ENCODE measurements at regions not wholly inside any gene's neighbourhood (a gene's known extent, or its start where the extent isn't known, plus 50 kb on each side); places are given as distances from the start of the nearest gene placed in this dataset.

DNA sequence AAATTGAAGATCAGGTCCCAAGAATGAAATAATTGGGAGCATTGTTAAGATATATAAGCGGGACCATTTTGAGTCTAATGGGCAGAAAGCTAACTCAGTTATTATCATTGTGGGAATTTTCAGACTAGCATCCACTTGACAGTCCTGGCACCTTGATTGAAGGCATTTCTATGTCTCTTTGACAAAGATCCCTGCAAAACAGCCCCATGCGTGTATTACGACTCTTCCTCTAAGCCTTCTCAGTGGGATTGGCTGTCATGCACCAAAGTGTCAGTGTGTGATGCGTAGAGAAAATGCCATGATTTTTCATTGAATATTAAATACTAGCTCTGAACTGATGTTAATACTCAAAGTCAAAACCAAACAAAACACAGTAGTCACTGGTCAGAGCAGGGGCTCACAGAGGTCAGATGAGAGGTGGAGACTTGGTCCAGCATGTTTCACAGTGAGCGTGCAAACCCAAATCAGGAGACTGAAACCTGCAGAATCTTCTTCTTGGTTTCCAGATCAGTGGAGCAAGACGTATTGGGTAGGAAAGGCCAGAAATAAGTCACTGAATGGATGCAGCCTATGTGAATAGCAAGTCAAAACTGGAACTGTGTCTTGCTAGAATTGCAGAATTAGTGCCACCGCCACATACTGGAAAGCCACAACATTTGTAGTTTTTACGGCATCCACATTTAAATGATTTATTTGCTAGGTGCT, 303.6 kb upstream of the AKR1E2 start:
- no peak overlapping the region for H3K27ac ChIP-seq
- TF ChIP-seq, protein P1, sequence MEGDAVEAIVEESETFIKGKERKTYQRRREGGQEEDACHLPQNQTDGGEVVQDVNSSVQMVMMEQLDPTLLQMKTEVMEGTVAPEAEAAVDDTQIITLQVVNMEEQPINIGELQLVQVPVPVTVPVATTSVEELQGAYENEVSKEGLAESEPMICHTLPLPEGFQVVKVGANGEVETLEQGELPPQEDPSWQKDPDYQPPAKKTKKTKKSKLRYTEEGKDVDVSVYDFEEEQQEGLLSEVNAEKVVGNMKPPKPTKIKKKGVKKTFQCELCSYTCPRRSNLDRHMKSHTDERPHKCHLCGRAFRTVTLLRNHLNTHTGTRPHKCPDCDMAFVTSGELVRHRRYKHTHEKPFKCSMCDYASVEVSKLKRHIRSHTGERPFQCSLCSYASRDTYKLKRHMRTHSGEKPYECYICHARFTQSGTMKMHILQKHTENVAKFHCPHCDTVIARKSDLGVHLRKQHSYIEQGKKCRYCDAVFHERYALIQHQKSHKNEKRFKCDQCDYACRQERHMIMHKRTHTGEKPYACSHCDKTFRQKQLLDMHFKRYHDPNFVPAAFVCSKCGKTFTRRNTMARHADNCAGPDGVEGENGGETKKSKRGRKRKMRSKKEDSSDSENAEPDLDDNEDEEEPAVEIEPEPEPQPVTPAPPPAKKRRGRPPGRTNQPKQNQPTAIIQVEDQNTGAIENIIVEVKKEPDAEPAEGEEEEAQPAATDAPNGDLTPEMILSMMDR (conservative IDR thresholded peaks at IDR 0.05): no peak

DNA sequence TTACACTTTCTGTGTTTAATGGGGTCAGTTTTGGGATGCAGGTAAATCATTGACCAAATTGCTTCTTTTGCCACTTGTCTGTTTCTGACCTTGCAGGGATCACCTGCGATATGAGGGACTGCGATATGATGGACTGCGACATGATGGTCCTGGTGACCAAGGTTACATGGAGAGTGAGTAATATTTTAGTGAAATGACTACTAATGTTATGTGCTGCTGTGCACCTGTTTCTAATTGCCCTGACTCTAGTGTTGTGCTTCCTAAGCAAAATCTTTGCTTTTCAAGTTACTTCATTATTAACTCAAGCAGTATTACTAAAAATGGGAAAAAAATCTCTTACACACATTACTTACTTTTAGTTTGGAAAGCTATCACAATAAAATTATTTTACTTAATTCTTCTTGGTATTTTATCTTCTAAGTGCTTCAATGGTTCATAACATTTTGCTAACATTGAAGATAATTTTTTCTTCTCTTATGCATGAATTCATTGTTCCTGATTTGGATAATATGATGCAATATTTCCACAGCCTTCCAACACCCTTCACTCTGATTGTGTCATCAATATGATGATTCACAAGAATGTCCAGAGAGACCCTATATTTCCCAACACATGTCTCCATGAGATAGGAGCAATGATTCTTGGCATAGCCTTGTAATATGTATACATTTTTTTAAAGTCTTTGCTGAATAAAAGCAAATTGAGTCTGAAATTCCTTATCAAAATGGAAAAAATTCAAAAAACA, 306.2 kb upstream of the AKR1E2 start:
- no peak overlapping the region for H3K27ac ChIP-seq

DNA sequence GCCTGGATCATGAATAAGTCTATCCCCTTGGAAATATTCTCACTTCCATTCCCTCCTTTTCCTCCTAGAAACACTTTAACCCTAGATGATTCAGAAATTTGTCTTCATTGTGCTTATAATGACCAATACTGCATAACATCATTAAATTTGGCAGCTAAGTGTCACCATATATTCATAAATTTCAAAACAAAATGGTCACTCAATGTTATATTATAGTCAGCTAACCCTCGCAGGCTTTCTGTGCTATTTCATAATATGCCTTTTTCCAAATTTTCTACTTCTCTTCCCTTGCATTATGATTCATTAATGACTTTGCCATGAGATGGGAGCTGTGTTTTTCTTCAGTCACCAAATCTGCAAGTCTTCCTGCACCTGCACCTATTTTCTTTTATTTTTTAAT, 308.3 kb upstream of the AKR1E2 start:
- no peak overlapping the region for H3K27ac ChIP-seq
- TF ChIP-seq, protein P1 (conservative IDR thresholded peaks at IDR 0.05): no peak

More for the DNA sequence above, 306.2 kb upstream of the AKR1E2 start:
- TF ChIP-seq, protein P1 (conservative IDR thresholded peaks at IDR 0.05): no peak

DNA sequence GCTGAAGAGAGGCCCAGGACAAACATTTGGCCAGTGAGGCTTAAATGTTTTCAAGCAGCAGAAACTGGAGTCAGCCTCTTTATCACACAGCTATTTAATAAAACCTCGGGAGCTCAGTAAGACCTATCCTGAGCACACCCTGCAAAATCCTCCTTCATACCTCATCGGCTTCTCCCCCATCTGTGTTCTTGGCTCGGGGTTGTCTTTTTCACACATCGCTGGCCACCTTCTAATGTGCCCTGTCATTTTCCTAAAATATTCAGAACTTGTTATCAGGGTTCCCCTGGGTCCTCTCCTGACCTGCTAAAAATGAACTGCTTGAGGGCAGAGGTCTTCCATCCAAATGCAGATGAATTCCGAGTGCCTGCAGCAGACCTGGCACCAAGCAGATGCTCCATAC, 310.3 kb upstream of the AKR1E2 start:
- no peak overlapping the region for H3K27ac ChIP-seq
- TF ChIP-seq, protein P1 (conservative IDR thresholded peaks at IDR 0.05): no peak

DNA sequence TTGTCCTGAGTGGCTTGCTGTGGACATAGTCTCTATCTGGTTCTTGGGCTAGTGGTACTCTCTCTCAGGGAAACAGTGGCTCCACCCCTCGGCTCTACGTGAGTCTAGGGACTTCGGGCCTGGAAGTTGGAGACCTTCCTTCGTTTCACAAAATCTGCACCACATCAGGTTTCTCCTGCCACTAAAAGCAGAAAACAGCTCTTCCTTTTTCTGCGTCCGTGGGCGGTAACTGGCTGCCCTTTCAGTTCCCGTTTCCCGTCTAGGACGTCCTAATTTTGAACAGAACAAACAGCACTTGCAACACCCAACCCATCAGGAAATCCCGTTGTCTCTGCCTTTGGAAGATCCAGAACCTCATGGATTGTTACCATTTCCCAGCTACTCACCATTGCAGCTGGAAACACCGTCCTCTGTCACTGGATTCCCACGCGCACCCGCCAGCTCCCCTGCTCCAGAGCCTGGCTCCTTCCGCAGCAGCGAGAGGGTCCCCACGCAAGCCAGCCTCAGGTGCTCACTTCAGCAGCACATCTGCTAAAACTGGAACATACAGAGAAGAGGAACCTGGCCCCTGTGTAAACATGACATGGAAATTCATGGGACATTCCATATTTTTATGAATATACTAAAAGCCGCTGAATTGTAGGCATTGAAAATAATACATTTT, 311.4 kb upstream of the AKR1E2 start:
- TF ChIP-seq, protein P1 (conservative IDR thresholded peaks at IDR 0.05): no peak
- no peak overlapping the region for H3K27ac ChIP-seq

DNA sequence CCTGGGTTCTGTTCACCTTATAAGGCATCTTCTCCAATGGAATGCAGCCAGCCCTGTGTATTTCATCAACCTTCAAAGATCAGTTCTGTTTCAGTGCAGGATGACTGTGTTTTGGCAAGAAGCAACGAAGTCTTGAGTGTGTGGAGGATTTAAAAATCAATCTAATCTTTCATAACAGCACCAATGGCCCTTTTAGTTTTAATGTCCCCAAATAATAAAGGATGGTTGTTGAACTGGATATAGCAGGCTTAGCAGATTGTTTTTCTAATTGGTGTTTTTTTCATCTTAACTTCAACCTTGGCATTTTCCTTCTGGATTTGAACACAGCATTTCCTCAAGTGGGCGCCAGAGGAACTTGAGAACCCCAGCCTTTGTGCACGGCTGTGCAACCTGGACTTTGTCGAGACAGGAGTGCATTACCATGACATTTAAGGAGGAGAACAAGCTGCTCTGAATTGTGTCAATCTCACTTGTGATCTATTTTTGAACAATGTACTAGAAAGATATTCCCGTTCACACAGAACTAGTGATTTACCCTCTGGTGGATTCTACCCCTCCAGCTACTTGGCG, 313.3 kb upstream of the AKR1E2 start:
- no peak overlapping the region for H3K27ac ChIP-seq

More for the DNA sequence above, 313.3 kb upstream of the AKR1E2 start:
- TF ChIP-seq, protein P1 (conservative IDR thresholded peaks at IDR 0.05): peak; percentile 69

All from VCaP (cell line).